NCI-H187 (cell line): ENCODE measurements at regions not wholly inside any gene's neighbourhood (a gene's known extent, or its start where the extent isn't known, plus 50 kb on each side); places are given as distances from the start of the nearest gene placed in this dataset.
A peak's percentile ranks its signal among the peaks of the same experiment; 100 is the strongest.

Experiments
- DNase-seq, 2 experiments: peaks; one replicate each; lab custom pipeline; 2025; lab: John Stamatoyannopoulos, UW

DNA sequence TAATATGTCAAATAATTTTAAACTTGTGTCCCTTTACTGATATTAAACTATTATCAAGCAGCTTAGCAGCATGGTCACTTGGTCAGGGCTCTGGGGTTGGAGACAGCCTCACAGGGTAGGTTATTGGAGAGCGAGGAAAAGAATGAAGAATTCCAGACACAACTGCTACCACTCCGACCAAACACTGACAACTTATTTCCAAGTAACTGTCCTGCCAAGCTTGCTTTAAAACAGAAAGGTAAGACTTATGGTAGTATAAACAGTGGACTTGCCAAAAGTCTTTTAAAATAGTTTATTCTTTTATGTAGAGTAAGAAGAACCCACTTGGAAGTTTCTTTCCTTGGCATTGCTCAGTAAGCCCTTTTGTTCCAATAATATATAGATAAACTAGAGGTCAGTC lies 364.1 kb downstream of the DEPDC1B start:
- DNase-seq = no peak

- DNase-seq = no peak
Observed at GRCh38 chr5:60334281-60334713, 365.7 kb downstream of the DEPDC1B start.

DNA sequence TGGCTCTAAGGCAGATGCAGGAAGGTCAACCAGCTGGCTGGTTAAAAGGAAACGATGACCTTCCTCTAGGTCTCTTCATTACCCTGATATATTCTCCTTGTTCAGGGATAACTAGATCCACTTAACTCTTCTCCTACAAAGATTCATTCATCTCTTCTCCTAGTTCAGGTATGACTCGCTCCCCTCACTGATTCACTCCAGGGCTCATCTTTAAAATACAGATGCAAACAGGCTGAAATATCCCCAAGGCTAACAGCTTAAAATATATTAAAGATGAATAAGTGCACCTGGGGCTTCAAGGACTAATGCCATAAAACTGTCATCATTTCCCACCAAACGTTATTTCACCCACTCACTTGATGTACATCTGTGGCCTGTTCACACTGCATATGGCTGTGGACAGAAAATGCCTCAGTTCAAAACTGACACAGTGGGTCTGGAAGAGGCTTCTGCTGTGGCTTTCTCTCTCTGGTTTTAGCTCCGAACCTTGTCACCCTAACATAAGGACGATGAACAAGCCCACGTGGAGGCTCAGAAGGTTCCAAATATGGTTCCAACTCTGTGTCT lies 366.9 kb downstream of the DEPDC1B start:
- DNase-seq = no peak

DNA sequence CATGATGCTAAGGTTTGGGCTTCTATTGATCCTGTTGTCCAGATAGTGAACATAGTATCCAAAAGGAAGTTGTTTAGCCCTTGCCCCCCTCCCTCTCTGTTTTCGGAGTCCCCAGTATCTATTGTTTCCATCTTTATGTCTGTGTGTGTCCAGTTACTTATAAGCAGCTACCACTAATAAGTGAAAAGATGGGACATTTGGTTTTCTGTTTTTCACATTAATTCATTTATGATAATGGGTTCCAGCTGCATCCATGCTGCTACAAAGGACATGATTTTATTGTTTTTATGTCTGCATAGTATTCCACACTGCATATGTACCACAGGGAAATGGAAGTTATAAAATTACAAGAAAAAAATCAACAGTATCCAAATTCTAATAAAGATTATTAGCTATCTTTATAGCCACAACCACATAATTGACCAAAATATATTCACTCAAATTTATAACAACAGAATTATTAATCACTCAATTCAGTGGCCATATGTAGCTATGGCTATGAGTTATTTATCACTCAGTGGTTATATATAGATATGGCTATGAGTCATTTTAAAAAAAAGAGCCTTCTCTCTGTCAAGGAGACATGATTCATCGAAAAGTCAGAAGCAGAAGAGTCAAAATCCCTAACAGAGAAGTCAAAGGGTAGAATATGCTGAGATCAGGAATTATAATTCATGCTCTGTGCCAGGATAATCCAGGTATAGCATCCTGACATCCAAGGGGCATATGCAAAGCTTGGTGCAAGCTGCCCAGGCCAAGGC lies 367.5 kb downstream of the DEPDC1B start:
- DNase-seq = no peak

- DNase-seq = no peak
Observed at GRCh38 chr5:60330236-60330635, 369.7 kb downstream of the DEPDC1B start.

DNA sequence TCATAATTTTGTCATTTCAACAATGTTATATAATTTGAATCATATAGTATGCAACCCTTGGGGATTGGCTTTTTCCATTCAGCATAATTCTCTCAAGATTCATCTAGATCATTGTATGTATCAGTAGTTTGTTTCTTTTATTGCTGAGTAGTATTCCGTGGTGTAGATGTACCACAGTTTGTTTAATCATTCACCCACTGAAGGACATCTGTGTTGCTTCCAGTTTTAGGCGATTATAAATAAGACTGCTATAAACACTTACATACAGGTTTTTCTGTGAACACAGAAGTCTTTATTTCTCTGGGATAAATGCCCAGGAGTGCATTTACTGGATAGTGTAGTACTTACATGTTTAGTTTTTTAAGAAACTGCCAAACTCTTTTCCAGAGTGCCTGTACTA lies 374.1 kb downstream of the DEPDC1B start:
- DNase-seq = no peak

GRCh38 chr5:60323596-60323995 lies 376.4 kb downstream of the DEPDC1B start:
- no peak for DNase-seq

DNA sequence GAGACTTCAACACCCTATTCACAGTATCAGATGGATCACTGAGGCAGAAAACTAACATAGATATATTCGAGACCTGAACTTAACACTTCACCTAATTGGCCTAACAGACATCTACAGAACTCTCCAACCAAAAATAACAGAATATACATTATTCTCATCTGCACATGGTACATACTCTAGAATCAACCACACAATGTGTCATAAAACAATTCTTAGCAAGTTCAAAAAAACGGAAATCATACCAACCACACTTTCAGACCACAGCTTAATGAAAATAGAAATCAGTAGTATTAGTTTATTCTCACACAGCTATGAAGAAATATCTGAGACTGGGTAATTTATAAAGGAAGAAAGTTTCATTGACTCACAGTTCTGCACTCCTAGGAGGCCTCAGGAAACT lies 387.9 kb downstream of the DEPDC1B start:
- no peak for DNase-seq

DNA sequence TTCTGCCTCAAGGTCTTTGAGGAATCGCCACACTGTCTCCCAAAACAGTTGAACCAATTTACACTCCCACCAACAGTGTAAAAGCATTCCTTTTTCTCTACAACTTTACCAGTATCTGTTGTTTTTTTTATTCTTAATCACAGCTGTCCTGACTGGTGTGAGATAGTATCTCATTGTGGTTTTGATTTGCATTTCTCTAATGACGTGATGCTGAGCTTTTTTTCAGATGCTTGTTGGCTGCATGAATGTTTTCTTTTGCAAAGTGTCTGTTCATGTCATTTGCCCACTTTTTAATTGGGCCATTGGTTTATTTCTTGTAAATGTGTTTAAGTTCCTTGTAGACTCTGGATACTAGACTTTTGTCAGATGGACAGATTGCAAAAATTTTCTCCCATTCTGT lies 400.0 kb downstream of the DEPDC1B start:
- no peak for DNase-seq

GRCh38 chr5:60297658-60298057 lies 402.3 kb downstream of the DEPDC1B start:
- no peak for DNase-seq

- no peak for DNase-seq
Observed at GRCh38 chr5:60295423-60295822, 401.9 kb upstream of the PDE4D start.

- no peak for DNase-seq
Observed at GRCh38 chr5:60293518-60293917, 400.0 kb upstream of the PDE4D start.

DNA sequence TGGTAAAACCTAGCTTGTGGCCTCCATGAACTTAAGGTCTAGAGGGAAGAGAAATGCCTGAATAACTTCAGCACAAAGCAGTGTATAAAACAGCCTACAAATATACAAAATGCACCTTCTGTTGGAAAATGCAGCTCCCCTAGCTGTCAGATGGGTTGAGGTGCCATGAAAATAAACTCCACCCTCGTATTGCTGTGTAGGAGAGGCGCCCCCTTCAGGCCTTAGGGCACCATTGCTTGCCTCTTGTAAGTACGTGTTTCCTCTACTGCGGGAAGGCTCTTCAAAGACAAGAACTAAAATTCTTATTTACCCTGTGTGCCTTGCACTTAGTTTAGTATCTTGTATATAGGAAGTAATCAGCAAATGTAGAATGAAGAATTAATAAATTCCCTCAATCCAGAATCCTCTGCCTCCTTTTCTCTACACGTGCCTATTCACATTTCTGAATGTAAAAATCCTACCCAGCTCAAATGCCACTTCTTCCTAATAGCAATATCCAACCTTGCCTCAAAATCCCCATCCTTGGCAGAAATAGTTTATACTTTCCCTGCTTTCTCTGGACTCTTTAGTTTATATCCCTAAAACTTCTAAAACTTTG lies 393.7 kb upstream of the PDE4D start:
- DNase-seq = peak in 1 of 2 experiments; percentile 50

DNA sequence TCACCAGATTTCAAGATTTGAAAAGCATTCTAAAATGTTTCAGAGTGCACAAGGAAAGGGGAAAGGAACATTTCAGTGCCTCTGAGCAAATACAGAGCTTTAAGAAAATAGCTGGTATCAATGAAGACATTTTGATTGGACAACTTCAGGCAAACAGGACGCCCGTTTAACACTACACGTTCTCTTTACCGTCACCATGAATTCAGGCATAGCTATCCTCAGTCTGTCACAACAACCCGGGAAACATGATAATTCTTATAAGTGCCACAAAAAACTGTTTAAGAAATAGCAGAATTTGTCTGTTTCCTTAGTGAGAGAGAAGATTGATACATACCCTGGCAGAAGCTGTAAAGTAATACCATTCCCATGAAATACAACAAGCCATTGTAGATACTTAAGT lies 392.4 kb upstream of the PDE4D start:
- no peak for DNase-seq

- DNase-seq = no peak
Observed at GRCh38 chr5:60280943-60281342, 387.4 kb upstream of the PDE4D start.

GRCh38 chr5:60277941-60278340 lies 384.4 kb upstream of the PDE4D start:
- DNase-seq = no peak

GRCh38 chr5:60274747-60275146 lies 381.2 kb upstream of the PDE4D start:
- no peak for DNase-seq

- no peak for DNase-seq
Observed at GRCh38 chr5:60271517-60271916, 378.0 kb upstream of the PDE4D start.

DNA sequence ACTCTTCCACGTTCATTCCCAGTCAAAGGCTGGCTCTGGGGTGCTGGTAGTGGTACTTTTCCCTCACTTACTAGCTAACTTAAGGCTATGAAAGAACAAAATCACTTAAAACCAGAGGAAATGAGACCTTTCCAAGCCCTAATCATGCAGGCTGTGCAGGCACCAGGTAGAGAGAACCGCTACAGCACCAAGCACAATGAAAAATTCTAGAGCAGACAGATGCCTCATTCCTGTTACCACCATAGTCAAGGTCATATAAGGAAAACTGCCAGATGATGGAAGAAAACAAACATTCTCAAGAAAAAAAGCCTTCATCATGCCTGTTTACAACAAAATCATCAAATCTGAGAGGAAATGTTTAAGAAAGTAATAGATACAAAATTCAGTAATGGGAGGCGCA lies 374.4 kb upstream of the PDE4D start:
- no peak for DNase-seq

- no peak for DNase-seq
Observed at GRCh38 chr5:60263346-60263745, 369.8 kb upstream of the PDE4D start.

DNA sequence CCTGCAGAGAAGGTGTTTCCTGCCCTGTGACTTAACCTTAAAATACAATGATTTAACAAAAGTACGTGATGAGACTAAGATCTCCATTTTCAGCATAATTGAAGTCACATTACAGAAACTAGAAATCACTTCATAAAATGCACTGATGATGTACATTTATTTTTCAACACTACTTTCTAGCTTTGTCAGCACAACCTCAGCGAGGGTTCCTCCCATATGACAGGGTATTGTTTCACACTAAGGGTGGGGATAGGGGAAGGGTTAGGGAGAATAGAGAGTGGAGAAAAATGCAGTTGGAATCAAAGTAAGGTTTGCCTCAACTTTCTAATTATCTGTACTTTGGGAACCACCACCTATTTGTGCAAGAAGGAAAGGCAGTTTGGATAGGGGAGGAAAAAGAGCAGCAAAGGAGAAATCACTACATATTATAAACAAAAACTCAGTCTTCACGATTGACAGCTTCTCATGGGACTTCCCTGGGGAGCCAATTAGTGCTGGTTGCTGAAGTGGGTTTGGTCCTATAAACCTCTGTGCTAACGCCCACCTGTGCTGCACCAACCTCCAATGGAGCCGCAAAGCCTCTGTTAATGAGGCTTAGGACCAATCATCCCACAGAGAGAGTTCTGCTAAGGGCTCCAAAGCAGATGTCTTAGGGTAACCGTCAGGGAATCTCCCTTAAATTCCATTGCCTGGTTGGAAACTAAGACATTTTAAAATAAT lies 369.2 kb upstream of the PDE4D start:
- no peak for DNase-seq

- no peak for DNase-seq
Observed at GRCh38 chr5:60261732-60262131, 368.2 kb upstream of the PDE4D start.

- DNase-seq = no peak
Observed at GRCh38 chr5:60260658-60261057, 367.1 kb upstream of the PDE4D start.
